NCI-H82 (cell line): ENCODE measurements at regions not wholly inside any gene's neighbourhood (a gene's known extent, or its start where the extent isn't known, plus 50 kb on each side); places are given as distances from the start of the nearest gene placed in this dataset.
A peak's percentile ranks its signal among the peaks of the same experiment; 100 is the strongest.

Experiments used
- DNase-seq: peaks from one replicate; lab custom pipeline; 2025; lab: John Stamatoyannopoulos, UW

- DNase-seq, result no peak
These were observed 161.3 kb upstream of the LMNTD1 start for GRCh38 chr12:25714198-25714984.

- DNase-seq, result no peak
These were observed 162.0 kb upstream of the LMNTD1 start for GRCh38 chr12:25715102-25715501.

- no peak for DNase-seq
These were observed 163.8 kb upstream of the LMNTD1 start for GRCh38 chr12:25716842-25717241.

GRCh38 chr12:25717552-25717951 is 164.5 kb upstream of the LMNTD1 start:
- no peak for DNase-seq

GRCh38 chr12:25718081-25718731 is 165.1 kb upstream of the LMNTD1 start:
- DNase-seq, result peak; percentile 91

- DNase-seq, result no peak
These were observed 166.4 kb upstream of the LMNTD1 start for GRCh38 chr12:25719505-25719904.

GRCh38 chr12:25723336-25723735 is 170.3 kb upstream of the LMNTD1 start:
- no peak for DNase-seq

- no peak for DNase-seq
These were observed 170.9 kb upstream of the LMNTD1 start for GRCh38 chr12:25723921-25724491.

GRCh38 chr12:25725470-25725869 is 172.4 kb upstream of the LMNTD1 start:
- no peak for DNase-seq

GRCh38 chr12:25725931-25726330 is 172.8 kb upstream of the LMNTD1 start:
- DNase-seq, result no peak

- DNase-seq, result no peak
These were observed 175.0 kb upstream of the LMNTD1 start for GRCh38 chr12:25728056-25728595.

- no peak for DNase-seq
These were observed 177.6 kb upstream of the LMNTD1 start for GRCh38 chr12:25730489-25731349.

- DNase-seq, result no peak
These were observed 180.5 kb upstream of the LMNTD1 start for GRCh38 chr12:25733541-25733940.

- no peak for DNase-seq
These were observed 181.6 kb upstream of the LMNTD1 start for GRCh38 chr12:25734529-25735180.

GRCh38 chr12:25740617-25741016 is 187.5 kb upstream of the LMNTD1 start:
- no peak for DNase-seq

GRCh38 chr12:25741917-25742316 is 188.8 kb upstream of the LMNTD1 start:
- DNase-seq, result no peak

GRCh38 chr12:25743679-25744215 is 190.7 kb upstream of the LMNTD1 start:
- DNase-seq, result no peak

GRCh38 chr12:25744313-25744712 is 191.2 kb upstream of the LMNTD1 start:
- DNase-seq, result no peak

- DNase-seq, result no peak
These were observed 192.2 kb upstream of the LMNTD1 start for GRCh38 chr12:25745281-25745680.

- no peak for DNase-seq
These were observed 193.0 kb upstream of the LMNTD1 start for GRCh38 chr12:25746131-25746530.

- no peak for DNase-seq
These were observed 199.7 kb upstream of the LMNTD1 start for GRCh38 chr12:25752710-25753309.
